ENCODE measurements at regions not wholly inside any gene's neighbourhood (a gene's known extent, or its start where the extent isn't known, plus 50 kb on each side); places are given as distances from the start of the nearest gene placed in this dataset.

- TF ChIP-seq EZH2 (IDR thresholded peaks at IDR 0.05; ENCODE audit: borderline replicate concordance, low read depth, low read length, severe bottlenecking) = no peak
- no peak for TF ChIP-seq GATA2 (IDR thresholded peaks at IDR 0.05; ENCODE audit: insufficient read depth, insufficient read length, low read depth, low read length)
- TF ChIP-seq CTCF (IDR thresholded peaks at IDR 0.05; ENCODE audit: extremely low read depth in 1 of 2, insufficient read depth in 1 of 2, low read depth in 1 of 2, low read length in 2 of 2) = no peak
- no peak for TF ChIP-seq FOS (IDR thresholded peaks at IDR 0.05; ENCODE audit: borderline replicate concordance, insufficient read depth, low read length)
- TF ChIP-seq POLR2AphosphoS5 (IDR thresholded peaks at IDR 0.05; ENCODE audit: insufficient read depth, low read depth, low read length) = no peak
- TF ChIP-seq MYC (IDR thresholded peaks at IDR 0.05; ENCODE audit: low read depth, low read length) = no peak
- no peak for TF ChIP-seq POLR2A (IDR thresholded peaks at IDR 0.05; ENCODE audit: low read depth, low read length)
- no peak for TF ChIP-seq JUN (IDR thresholded peaks at IDR 0.05; ENCODE audit: borderline replicate concordance, insufficient read depth, insufficient read length, low read depth)
- TF ChIP-seq MAX (IDR thresholded peaks at IDR 0.05; ENCODE audit: insufficient read depth, insufficient read length) = no peak
- CTCF ChIA-PET = no interaction called here
- no peak overlapping the region for H2AFZ ChIP-seq (ENCODE audit: low read depth, low read length)
- H3K4me3 ChIP-seq (replicated peaks in 1 of 3; ENCODE audit: insufficient read depth in 1 of 3, low read depth in 1 of 3, low read length in 3 of 3) = no peak overlapping the region
- DNase-seq (ENCODE audit: low read depth, low spot score) (no peak), FAIRE-seq (no peak)
- no peaks in the 10 kb centered on the region for H3K36me3 ChIP-seq (ENCODE audit: control insufficient read depth in 2 of 2, extremely low read depth in 1 of 2, insufficient read depth in 2 of 2, low read length in 2 of 2)
- H3K4me1 ChIP-seq (ENCODE audit: control insufficient read depth, extremely low read depth, insufficient read depth, low read length) = no peaks in the 10 kb centered on the region
- no peak overlapping the region for H3K4me2 ChIP-seq (ENCODE audit: insufficient read depth, low read length)
- H3K9ac ChIP-seq (replicated peaks; ENCODE audit: extremely low read depth, insufficient read depth, low read length) = no peak overlapping the region
- no peaks in the 10 kb centered on the region for H3K9me1 ChIP-seq (replicated peaks; ENCODE audit: control insufficient read depth, extremely low read depth, insufficient read depth, low read length)
- no peaks in the 10 kb centered on the region for H3K27me3 ChIP-seq (ENCODE audit: control insufficient read depth in 2 of 2, insufficient read depth in 2 of 2, low read length in 2 of 2)
- no peaks in the 10 kb centered on the region for H3K79me2 ChIP-seq (ENCODE audit: control insufficient read depth, insufficient read depth, low read length)
- BruUV-seq (replicated peaks) = no TSS peak
- dilution Hi-C loops (cut with MboI; ENCODE audit: extremely low pct_ligation_motif_present, low sequenced_read_pairs) (no loop called here), intact Hi-C loops (cut with micrococcal nuclease) (no loop called here)
- no peaks in the 10 kb centered on the region for H4K20me1 ChIP-seq (replicated peaks; ENCODE audit: control insufficient read depth, extremely low read depth, insufficient read depth, low read length)
- no peak overlapping the region for H3K27ac ChIP-seq (ENCODE audit: insufficient read depth, low read depth, low read length)
- POLR2A ChIA-PET = no interaction called here
- H3K9me3 ChIP-seq (replicated peaks; ENCODE audit: control insufficient read depth, insufficient read depth, low read length) = no peaks in the 10 kb centered on the region
Measured at GRCh38 chr14:83251402-83251801, 1717.7 kb upstream of the SEL1L start.
